Activated T-helper 17 cell treated with anti-CD3 and anti-CD28 coated beads, Interleukin-2, amount 50 U/mL, for 72 hours (primary cell): ENCODE measurements at regions not wholly inside any gene's neighbourhood (a gene's known extent, or its start where the extent isn't known, plus 50 kb on each side); places are given as distances from the start of the nearest gene placed in this dataset.
"Not testable (repeated sequence)": the region's sequence is repeated elsewhere in the genome, so short reads cannot be mapped to it uniquely, and the experiment has no call there.

Source experiments
- ATAC-seq: fragments of 150-1000 bp; cut with Tn5 transposase; replicated peaks from 2 replicates; pipeline ENCODE4 v1.10.0; 2021; ENCODE audit warnings: mild to moderate bottlenecking, moderate library complexity
- H3K27ac Mint-ChIP-seq: one replicate; pipeline ENCODE4 v1.8.0; 2022; ENCODE audit warnings: mixed read lengths
- H3K27me3 Mint-ChIP-seq: one replicate; pipeline ENCODE4 v1.8.0; 2022; ENCODE audit warnings: mixed read lengths
- H3K36me3 Mint-ChIP-seq: one replicate; pipeline ENCODE4 v1.8.0; 2022; ENCODE audit warnings: low read depth, mild to moderate bottlenecking, mixed read lengths
- H3K4me1 Mint-ChIP-seq: one replicate; pipeline ENCODE4 v1.8.0; 2022; ENCODE audit warnings: mixed read lengths
- H3K4me3 Mint-ChIP-seq: one replicate; pipeline ENCODE4 v1.8.0; 2022; ENCODE audit warnings: mild to moderate bottlenecking, mixed read lengths
- H3K9me3 Mint-ChIP-seq: one replicate; pipeline ENCODE4 v1.8.0; 2022; ENCODE audit warnings: mixed read lengths

DNA sequence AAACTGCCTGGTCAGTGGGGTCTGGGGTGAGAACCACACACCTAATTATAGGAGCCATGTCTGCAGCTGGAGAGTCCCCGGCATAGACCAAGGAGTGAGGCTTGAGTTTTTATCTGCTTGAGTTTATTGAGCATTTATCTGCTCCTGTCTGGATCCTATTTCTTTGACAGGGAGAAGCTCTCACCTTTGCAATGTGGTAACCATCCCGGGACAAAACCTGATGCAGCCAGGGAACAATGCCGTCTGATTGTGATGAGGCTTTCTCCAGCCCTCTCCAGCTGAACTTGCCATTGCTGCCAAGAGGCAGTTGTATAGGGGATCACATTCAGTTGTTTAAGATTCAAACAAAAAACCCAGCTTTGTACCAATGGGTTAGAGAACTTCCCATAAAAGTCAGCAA lies 324.4 kb downstream of the TSN start:
- ATAC-seq, result no peak
- Mint-ChIP-seq H3K27ac (no peak overlapping the region), H3K4me1 (no peaks in the 10 kb centered on the region), H3K36me3 (no peaks in the 10 kb centered on the region), H3K9me3 (no peaks in the 10 kb centered on the region), H3K4me3 (no peak overlapping the region), H3K27me3 (no peaks in the 10 kb centered on the region)

DNA sequence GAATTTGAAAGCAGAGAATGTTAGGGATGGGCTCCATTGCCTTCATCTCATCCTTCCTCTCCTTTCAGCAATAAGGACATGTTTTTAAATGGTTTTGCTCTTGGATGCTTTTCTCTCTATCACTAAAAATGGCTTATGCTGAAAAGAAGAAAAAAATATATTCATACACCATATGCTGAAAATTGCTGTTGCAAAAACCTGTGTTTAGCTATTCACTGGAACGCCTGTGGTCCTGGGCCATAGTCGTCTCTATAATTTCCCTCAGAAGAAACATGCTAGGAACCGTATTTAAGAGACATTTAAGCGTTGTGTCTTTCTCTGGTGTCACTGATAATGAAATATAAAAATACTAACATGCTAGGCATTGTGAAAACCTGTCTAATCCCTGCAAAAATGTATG lies 324.9 kb downstream of the TSN start:
- no peaks in the 10 kb centered on the region for H3K36me3 Mint-ChIP-seq
- no peak overlapping the region for H3K4me3 Mint-ChIP-seq
- no peak overlapping the region for H3K27ac Mint-ChIP-seq
- H3K9me3 Mint-ChIP-seq, result no peaks in the 10 kb centered on the region
- no peaks in the 10 kb centered on the region for H3K27me3 Mint-ChIP-seq
- H3K4me1 Mint-ChIP-seq, result no peaks in the 10 kb centered on the region
- no peak for ATAC-seq

DNA sequence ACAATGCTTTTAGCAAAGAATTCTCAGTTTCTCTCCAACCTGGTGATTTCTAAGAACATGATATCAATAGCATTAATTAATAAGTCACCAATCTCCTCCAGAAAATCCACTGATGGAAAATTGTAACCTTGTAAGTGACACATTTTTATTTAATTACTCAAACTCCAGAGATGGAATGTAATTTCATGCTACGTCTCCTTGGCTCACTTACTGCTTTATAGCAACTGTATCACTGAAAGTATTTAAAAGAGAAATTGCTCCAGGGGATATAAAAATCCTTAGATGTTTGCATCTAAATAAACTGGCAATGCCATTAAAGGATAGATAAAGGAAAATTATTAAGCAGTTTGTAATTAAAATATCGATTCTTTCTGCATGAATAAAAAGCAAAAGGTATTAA lies 325.4 kb downstream of the TSN start:
- Mint-ChIP-seq H3K36me3 (no peaks in the 10 kb centered on the region), H3K4me1 (no peaks in the 10 kb centered on the region), H3K27ac (no peak overlapping the region), H3K4me3 (no peak overlapping the region), H3K27me3 (no peaks in the 10 kb centered on the region), H3K9me3 (no peaks in the 10 kb centered on the region)
- no peak for ATAC-seq

DNA sequence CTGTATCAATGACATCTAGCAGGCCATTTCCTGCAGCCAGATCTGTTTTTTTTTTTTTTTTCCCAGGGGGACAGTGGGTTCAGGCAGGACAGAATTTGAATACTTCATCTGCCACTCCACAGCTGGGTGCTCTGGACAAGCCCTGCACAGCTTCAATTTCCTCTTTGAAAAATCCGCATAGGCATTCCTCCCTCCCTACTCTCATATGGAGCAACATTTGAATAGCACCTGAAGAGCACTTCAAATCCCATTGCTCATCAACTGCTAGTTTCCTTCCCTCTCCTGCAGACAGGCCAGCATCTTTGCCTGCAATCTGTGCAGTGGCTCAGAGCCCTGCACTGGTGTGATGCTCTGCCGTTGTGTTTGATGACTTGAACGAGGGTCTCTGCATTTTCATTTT lies 326.3 kb downstream of the TSN start:
- no peak overlapping the region for H3K27ac Mint-ChIP-seq
- H3K9me3 Mint-ChIP-seq, result no peaks in the 10 kb centered on the region
- no peak for ATAC-seq

GRCh38 chr2:122083256-122084048 lies 328.0 kb downstream of the TSN start:
- H3K36me3 Mint-ChIP-seq, result no peaks in the 10 kb centered on the region
- no peaks in the 10 kb centered on the region for H3K4me1 Mint-ChIP-seq
- H3K9me3 Mint-ChIP-seq, result no peaks in the 10 kb centered on the region
- ATAC-seq, result no peak
- H3K27ac Mint-ChIP-seq, result no peak overlapping the region
- no peak overlapping the region for H3K4me3 Mint-ChIP-seq
- no peaks in the 10 kb centered on the region for H3K27me3 Mint-ChIP-seq

More for the DNA sequence above, 326.3 kb downstream of the TSN start:
- H3K36me3 Mint-ChIP-seq, result no peaks in the 10 kb centered on the region
- H3K27me3 Mint-ChIP-seq, result no peaks in the 10 kb centered on the region
- no peak overlapping the region for H3K4me3 Mint-ChIP-seq
- H3K4me1 Mint-ChIP-seq, result no peaks in the 10 kb centered on the region

- H3K4me3 Mint-ChIP-seq, H3K27ac Mint-ChIP-seq, ATAC-seq, H3K27me3 Mint-ChIP-seq, H3K36me3 Mint-ChIP-seq, H3K4me1 Mint-ChIP-seq, H3K9me3 Mint-ChIP-seq: not testable (repeated sequence)
These were observed 330.2 kb downstream of the TSN start for GRCh38 chr2:122085672-122086071.

GRCh38 chr2:122094557-122094956 lies 339.1 kb downstream of the TSN start:
- peaks cover 7% of the 10 kb centered on the region for H3K27me3 Mint-ChIP-seq
- H3K4me3 Mint-ChIP-seq, result no peak overlapping the region

DNA sequence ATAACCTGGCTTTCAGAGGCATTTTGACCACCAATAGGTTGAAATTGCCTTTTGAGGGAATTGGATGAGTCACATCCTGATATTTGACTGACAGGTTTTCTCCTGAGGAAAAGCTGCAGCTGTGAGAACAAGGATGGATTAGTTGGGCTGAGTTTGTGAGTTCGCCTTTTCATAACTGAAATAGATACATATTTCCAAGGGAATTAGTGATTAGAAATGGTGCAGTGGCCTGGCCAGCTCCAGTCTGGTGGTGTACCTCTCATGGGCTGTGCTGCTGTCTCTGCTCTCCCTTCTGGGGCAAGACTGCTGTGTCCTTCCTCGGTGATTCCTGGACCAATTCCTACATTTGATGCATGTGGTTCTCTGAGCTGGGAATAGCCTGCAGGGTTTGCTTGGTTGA lies 341.3 kb downstream of the TSN start:
- no peak overlapping the region for H3K27ac Mint-ChIP-seq
- H3K4me1 Mint-ChIP-seq, result no peaks in the 10 kb centered on the region
- H3K27me3 Mint-ChIP-seq, result peaks cover 7% of the 10 kb centered on the region
- no peak overlapping the region for H3K4me3 Mint-ChIP-seq
- ATAC-seq, result no peak
- no peaks in the 10 kb centered on the region for H3K36me3 Mint-ChIP-seq
- H3K9me3 Mint-ChIP-seq, result no peaks in the 10 kb centered on the region

More at GRCh38 chr2:122094557-122094956, 339.1 kb downstream of the TSN start:
- Mint-ChIP-seq H3K9me3 (no peaks in the 10 kb centered on the region), H3K36me3 (no peaks in the 10 kb centered on the region), H3K4me1 (no peaks in the 10 kb centered on the region), H3K27ac (no peak overlapping the region)
- no peak for ATAC-seq

DNA sequence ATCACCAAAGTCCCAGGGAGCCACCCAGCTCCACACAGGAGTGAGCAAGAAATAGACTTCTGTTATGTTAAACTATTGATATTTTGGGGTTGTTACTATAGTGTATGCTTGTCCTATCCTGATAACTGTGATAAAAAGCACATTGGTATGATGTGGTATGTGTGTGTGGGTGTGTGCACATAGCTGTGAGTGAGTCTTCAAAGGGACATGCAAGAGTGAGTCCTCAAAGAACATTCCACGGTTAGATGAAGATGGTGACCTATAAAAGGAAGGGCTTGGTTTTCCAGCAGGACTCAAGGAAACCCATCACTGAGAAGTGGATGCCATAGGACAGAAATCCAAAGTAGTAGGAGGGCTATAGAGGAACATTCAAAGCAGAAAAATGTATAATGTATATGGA lies 342.9 kb downstream of the TSN start:
- Mint-ChIP-seq H3K27me3 (peaks cover 4% of the 10 kb centered on the region), H3K9me3 (no peaks in the 10 kb centered on the region), H3K4me3 (no peak overlapping the region), H3K4me1 (no peaks in the 10 kb centered on the region), H3K36me3 (no peaks in the 10 kb centered on the region), H3K27ac (no peak overlapping the region)
- ATAC-seq, result no peak

GRCh38 chr2:122100346-122100745 lies 344.9 kb downstream of the TSN start:
- Mint-ChIP-seq H3K36me3 (no peaks in the 10 kb centered on the region), H3K27me3 (peaks cover 4% of the 10 kb centered on the region), H3K27ac (no peak overlapping the region), H3K4me1 (no peaks in the 10 kb centered on the region), H3K9me3 (no peaks in the 10 kb centered on the region), H3K4me3 (no peak overlapping the region)
- ATAC-seq, result no peak

GRCh38 chr2:122100756-122101155 lies 345.3 kb downstream of the TSN start:
- H3K4me3 Mint-ChIP-seq, result no peak overlapping the region
- H3K27ac Mint-ChIP-seq, result no peak overlapping the region
- no peaks in the 10 kb centered on the region for H3K36me3 Mint-ChIP-seq
- peaks cover 4% of the 10 kb centered on the region for H3K27me3 Mint-ChIP-seq
- H3K4me1 Mint-ChIP-seq, result no peaks in the 10 kb centered on the region
- no peaks in the 10 kb centered on the region for H3K9me3 Mint-ChIP-seq
- no peak for ATAC-seq

DNA sequence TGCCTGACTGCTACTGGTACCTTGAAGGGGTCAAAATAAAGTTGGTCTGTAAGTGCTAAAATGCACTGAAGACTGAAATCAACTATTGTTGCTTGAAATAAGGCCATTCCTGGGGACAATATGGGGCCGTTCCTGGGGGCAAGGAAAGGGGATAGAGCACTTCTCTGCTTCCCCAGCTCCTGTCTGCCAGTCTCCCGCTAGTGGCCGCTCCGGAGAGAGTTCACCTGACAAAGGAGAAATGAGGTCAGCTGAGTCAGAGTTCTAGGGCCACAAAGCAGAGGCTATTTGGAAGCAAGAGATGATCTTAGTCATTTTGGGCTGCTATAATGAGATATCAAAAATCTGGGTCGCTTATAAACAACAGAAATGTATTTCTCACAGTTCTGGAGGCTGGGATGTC lies 345.9 kb downstream of the TSN start:
- Mint-ChIP-seq H3K4me3 (no peak overlapping the region), H3K36me3 (no peaks in the 10 kb centered on the region), H3K27me3 (peaks cover 4% of the 10 kb centered on the region), H3K4me1 (no peaks in the 10 kb centered on the region), H3K27ac (no peak overlapping the region), H3K9me3 (no peaks in the 10 kb centered on the region)
- no peak for ATAC-seq

DNA sequence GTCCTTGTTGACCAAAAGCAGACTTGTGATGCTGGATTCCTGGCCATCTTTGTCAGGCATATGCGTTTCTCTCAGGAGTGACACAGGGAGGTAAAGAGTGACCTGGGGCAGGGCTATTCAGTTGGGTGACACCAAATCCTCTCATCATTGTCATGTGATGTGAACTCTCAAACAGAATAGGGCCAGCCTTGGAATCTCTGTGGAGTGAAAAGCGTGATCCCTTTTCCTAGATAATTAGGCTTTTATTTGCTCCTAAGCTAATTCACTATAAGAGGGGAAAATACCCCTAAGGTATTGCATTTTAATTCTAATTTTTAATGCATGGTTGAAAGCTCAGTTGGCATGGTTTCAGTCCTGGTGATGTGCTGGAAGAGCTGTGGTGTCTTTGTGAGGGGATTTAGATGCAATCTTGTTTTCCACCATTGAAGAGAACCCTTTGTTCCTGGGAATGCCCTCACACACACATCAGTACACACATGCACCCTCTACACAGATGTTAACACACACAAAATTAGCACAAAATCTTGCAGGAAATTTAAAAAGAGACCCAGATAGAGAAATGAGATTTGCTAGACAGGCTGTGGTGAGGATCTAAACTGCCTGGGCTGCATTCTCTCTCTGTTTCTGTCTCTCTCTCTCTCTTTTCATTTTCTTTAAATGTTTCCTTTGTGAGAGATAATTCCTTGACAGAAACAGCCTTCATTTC lies 349.9 kb downstream of the TSN start:
- no peak for ATAC-seq
- peaks cover 13% of the 10 kb centered on the region for H3K27me3 Mint-ChIP-seq
- H3K9me3 Mint-ChIP-seq, result no peaks in the 10 kb centered on the region
- no peak overlapping the region for H3K27ac Mint-ChIP-seq
- no peak overlapping the region for H3K4me3 Mint-ChIP-seq
- H3K36me3 Mint-ChIP-seq, result no peaks in the 10 kb centered on the region
- H3K4me1 Mint-ChIP-seq, result no peaks in the 10 kb centered on the region

DNA sequence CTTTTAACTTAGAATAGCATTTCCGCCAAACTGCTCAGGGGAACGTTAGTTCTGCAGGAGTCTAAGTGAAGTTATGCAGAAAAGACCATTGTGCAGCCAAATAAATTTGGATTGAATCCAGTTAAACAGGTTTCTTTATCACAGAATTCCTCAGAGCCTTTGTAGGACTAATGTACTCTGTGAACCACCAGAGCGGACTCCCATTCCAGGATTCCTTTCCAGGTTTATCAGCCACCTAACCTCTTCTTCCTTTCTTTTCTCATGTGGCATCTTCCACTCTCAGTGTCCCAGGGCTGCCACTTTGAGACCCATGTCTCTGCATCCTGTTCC lies 350.4 kb downstream of the TSN start:
- no peaks in the 10 kb centered on the region for H3K4me1 Mint-ChIP-seq
- H3K36me3 Mint-ChIP-seq, result no peaks in the 10 kb centered on the region
- H3K4me3 Mint-ChIP-seq, result no peak overlapping the region
- H3K27ac Mint-ChIP-seq, result no peak overlapping the region
- H3K27me3 Mint-ChIP-seq, result peaks cover 17% of the 10 kb centered on the region
- no peaks in the 10 kb centered on the region for H3K9me3 Mint-ChIP-seq
- ATAC-seq, result no peak

DNA sequence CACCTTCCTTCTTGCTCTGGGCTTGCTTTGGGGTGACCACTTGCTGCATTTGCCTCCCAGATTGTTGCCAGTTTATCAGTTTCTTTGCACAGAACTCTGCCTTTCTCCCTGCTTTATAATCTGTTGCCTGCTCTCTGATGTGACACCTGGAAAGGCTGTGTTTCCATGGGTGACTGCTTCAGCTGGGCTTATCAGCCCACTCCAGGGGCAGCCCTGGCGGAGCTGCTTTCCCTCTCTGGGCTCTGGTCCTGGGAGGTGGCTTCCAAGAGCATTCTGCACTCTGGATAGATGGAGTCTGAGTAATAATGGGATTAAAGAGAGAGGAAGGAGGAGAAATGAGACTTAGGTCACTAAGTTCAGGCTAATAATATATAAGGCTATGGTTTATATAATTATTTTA lies 352.7 kb downstream of the TSN start:
- Mint-ChIP-seq H3K27ac (no peak overlapping the region), H3K4me3 (no peak overlapping the region), H3K27me3 (peaks cover 21% of the 10 kb centered on the region), H3K36me3 (no peaks in the 10 kb centered on the region), H3K4me1 (no peaks in the 10 kb centered on the region), H3K9me3 (peaks cover 4% of the 10 kb centered on the region)
- no peak for ATAC-seq
